HAP-1 (cell line): ENCODE measurements at regions not wholly inside any gene's neighbourhood (a gene's known extent, or its start where the extent isn't known, plus 50 kb on each side); places are given as distances from the start of the nearest gene placed in this dataset.
"Not testable (repeated sequence)": the region's sequence is repeated elsewhere in the genome, so short reads cannot be mapped to it uniquely, and the experiment has no call there.

ENCODE experiments used
- DNase-seq, 2 experiments: peaks; one replicate each; pipeline ENCODE4 v3.0.0-alpha.2; 2016 to 2020; ENCODE audit warnings: low spot score in 2 of 2
- H3K27me3 ChIP-seq: fragments of 250-450 bp; sonication (Bioruptor Pico); 2 replicates; pipeline ENCODE4 v1.5.1; 2020; ENCODE audit warnings: low read depth, mild to moderate bottlenecking, moderate library complexity
- H3K36me3 ChIP-seq: fragments of 250-450 bp; sonication (Bioruptor Pico); replicated peaks from 2 replicates; pipeline ENCODE4 v1.5.1; 2020; ENCODE audit warnings: mild to moderate bottlenecking
- H3K4me1 ChIP-seq: fragments of 250-450 bp; sonication (Bioruptor Pico); 2 replicates; pipeline ENCODE4 v1.5.1; 2020; ENCODE audit warnings: mild to moderate bottlenecking
- H3K4me3 ChIP-seq: fragments of 250-450 bp; sonication (Bioruptor Pico); 2 replicates; pipeline ENCODE4 v1.5.1; 2020; ENCODE audit warnings: mild to moderate bottlenecking, moderate library complexity
- H3K9me3 ChIP-seq: fragments of 250-450 bp; sonication (Bioruptor Pico); 2 replicates; pipeline ENCODE4 v1.5.1; 2020; ENCODE audit warnings: mild to moderate bottlenecking, moderate library complexity
- in situ Hi-C: fragments of 300-500 bp; cut with MboI; formaldehyde crosslinking; loops from 3 replicates; pipeline ENCODE4 v1.14.3; 2020; ENCODE audit warnings: low sequenced_read_pairs, inconsistent platforms, mixed read lengths

DNA sequence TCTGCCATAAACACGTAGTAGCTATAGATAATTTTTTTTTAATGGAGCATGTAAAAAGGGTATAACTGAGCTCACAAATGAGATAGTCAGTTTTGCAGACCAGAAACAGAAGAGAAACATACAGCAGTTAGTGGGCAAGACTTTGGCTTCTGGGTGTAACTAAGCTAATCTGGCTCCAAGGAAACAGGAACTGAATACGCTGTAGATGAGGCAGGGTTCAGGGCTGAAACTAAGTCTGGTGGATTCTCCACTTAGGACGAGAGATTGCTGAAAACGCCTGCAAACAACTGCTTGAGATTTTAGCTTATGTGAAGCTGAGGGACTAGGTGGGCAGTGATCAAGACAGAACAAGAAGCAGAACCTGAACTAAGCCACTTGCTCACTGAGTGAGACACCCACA is 91.7 kb downstream of the SMIM20 start:
- no peak for DNase-seq
- H3K4me1 ChIP-seq: no peaks in the 10 kb centered on the region
- H3K27me3 ChIP-seq: peaks cover 3% of the 10 kb centered on the region; the same call in 1 of the 2 replicates
- no peaks in the 10 kb centered on the region for H3K9me3 ChIP-seq
- no peak overlapping the region for H3K4me3 ChIP-seq
- no peaks in the 10 kb centered on the region for H3K36me3 ChIP-seq
- in situ Hi-C loops: no loop called here

DNA sequence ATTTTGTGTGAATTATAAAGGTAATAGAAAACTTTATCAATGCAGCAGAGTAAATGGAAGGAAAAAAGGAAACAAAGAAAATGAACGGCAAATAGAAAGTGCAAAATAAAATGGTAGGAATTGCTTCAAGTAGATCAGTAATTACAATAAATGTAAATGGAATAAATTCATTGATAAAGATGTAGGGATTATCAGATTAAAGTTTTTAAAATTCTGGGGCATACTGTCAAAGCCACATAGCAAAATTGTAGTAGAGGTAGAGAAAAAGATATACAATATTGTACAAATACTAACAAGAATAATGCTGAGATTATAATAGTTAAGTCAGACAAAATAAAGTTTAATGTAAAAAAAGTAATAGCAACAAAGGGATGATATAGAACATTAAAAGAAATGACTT is 94.7 kb downstream of the SMIM20 start:
- no peak overlapping the region for H3K4me3 ChIP-seq

DNA sequence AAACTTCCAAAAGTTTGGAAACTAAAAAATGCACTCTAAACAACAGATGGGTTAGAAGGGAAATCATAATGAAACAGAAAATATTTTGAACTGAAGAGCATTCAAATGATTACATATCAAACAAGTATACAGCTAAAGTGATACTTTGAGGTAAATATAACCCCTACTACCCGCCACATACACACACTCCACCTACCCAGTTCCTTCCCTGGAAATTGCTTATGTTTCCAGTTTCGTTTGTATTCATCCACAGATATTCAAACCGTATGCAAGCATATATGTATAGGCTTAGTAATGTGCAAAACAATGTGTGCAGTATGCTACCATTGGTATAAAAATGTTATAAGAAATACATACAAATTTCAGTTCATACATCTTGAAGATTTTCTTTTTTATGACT is 95.5 kb downstream of the SMIM20 start:
- Histone ChIP-seq H3K4me1 (no peaks in the 10 kb centered on the region), H3K27me3 (peaks cover 3% of the 10 kb centered on the region; the same call in 1 of the 2 replicates), H3K36me3 (no peaks in the 10 kb centered on the region), H3K9me3 (no peaks in the 10 kb centered on the region), H3K4me3 (no peak overlapping the region)
- no peak for DNase-seq
- in situ Hi-C loops: no loop called here

More for the DNA sequence above, 94.7 kb downstream of the SMIM20 start:
- H3K27me3 ChIP-seq: peaks cover 3% of the 10 kb centered on the region; the same call in 1 of the 2 replicates
- no peaks in the 10 kb centered on the region for H3K9me3 ChIP-seq
- H3K4me1 ChIP-seq: no peaks in the 10 kb centered on the region
- H3K36me3 ChIP-seq: no peaks in the 10 kb centered on the region
- in situ Hi-C loops: no loop called here
- no peak for DNase-seq

DNA sequence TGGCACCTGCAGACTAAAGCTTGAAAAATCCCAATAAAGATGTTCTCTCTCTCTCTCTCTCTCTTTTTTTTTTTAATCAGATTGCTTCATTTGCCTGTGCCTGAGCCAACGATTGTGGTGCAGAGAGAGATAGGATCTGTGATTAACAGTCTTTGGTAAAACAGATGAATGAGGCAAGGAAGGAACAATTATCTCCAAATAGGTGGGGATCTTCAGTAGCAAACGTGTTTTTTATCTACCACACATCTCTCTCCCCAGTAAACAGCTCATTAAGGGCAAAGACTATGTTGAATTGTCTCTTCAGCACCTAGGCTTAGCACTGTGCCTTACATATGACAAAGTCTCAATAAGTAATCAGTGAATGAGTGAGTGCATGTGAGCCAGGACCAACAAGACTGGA is 96.3 kb downstream of the SMIM20 start:
- H3K36me3 ChIP-seq: no peaks in the 10 kb centered on the region
- in situ Hi-C loops: no loop called here
- no peaks in the 10 kb centered on the region for H3K4me1 ChIP-seq
- no peak overlapping the region for H3K4me3 ChIP-seq
- peaks cover 3% of the 10 kb centered on the region; the same call in 1 of the 2 replicates for H3K27me3 ChIP-seq
- no peaks in the 10 kb centered on the region for H3K9me3 ChIP-seq
- no peak for DNase-seq

- H3K36me3 ChIP-seq: no peaks in the 10 kb centered on the region
- in situ Hi-C loops: no loop called here
- no peak overlapping the region for H3K4me3 ChIP-seq
- no peaks in the 10 kb centered on the region for H3K4me1 ChIP-seq
- no peaks in the 10 kb centered on the region for H3K9me3 ChIP-seq
- no peaks in the 10 kb centered on the region for H3K27me3 ChIP-seq
- no peak for DNase-seq
Observed at GRCh38 chr4:26013629-26014028, 99.6 kb downstream of the SMIM20 start.

- Histone ChIP-seq H3K27me3 (no peaks in the 10 kb centered on the region), H3K36me3 (no peaks in the 10 kb centered on the region), H3K4me1 (no peaks in the 10 kb centered on the region; the same call in 1 of the 2 replicates), H3K4me3 (no peak overlapping the region), H3K9me3 (no peaks in the 10 kb centered on the region)
- DNase-seq: no peak
- in situ Hi-C loops: no loop called here
Observed at GRCh38 chr4:26015133-26015651, 101.2 kb downstream of the SMIM20 start.

- no peak overlapping the region for H3K4me3 ChIP-seq
- no peak for DNase-seq
- H3K9me3 ChIP-seq: no peaks in the 10 kb centered on the region
- no peaks in the 10 kb centered on the region for H3K36me3 ChIP-seq
- in situ Hi-C loops: no loop called here
- no peaks in the 10 kb centered on the region for H3K27me3 ChIP-seq
- no peaks in the 10 kb centered on the region; the same call in 1 of the 2 replicates for H3K4me1 ChIP-seq
Observed at GRCh38 chr4:26015906-26016305, 101.9 kb downstream of the SMIM20 start.

GRCh38 chr4:26017531-26017930 is 103.5 kb downstream of the SMIM20 start:
- no peak overlapping the region for H3K4me3 ChIP-seq
- DNase-seq: no peak
- H3K9me3 ChIP-seq: no peaks in the 10 kb centered on the region
- in situ Hi-C loops: no loop called here
- no peaks in the 10 kb centered on the region for H3K36me3 ChIP-seq
- H3K27me3 ChIP-seq: no peaks in the 10 kb centered on the region
- no peaks in the 10 kb centered on the region; the same call in 1 of the 2 replicates for H3K4me1 ChIP-seq

GRCh38 chr4:26017961-26018700 is 104.1 kb downstream of the SMIM20 start:
- H3K4me3 ChIP-seq, in situ Hi-C loops, H3K36me3 ChIP-seq, H3K4me1 ChIP-seq, H3K9me3 ChIP-seq, H3K27me3 ChIP-seq, DNase-seq: not testable (repeated sequence)

- in situ Hi-C loops: no loop called here
Observed at GRCh38 chr4:26020083-26020668, 106.2 kb downstream of the SMIM20 start.

GRCh38 chr4:26020881-26021280 is 106.9 kb downstream of the SMIM20 start:
- Histone ChIP-seq H3K4me1 (no peaks in the 10 kb centered on the region; the same call in 1 of the 2 replicates), H3K4me3 (no peak overlapping the region), H3K36me3 (no peaks in the 10 kb centered on the region), H3K27me3 (no peaks in the 10 kb centered on the region), H3K9me3 (no peaks in the 10 kb centered on the region)
- in situ Hi-C loops: no loop called here
- no peak for DNase-seq

More at GRCh38 chr4:26020083-26020668, 106.2 kb downstream of the SMIM20 start:
- H3K4me3 ChIP-seq: no peak overlapping the region
- no peak for DNase-seq
- H3K9me3 ChIP-seq: no peaks in the 10 kb centered on the region
- no peaks in the 10 kb centered on the region; the same call in 1 of the 2 replicates for H3K4me1 ChIP-seq
- no peaks in the 10 kb centered on the region for H3K27me3 ChIP-seq
- no peaks in the 10 kb centered on the region for H3K36me3 ChIP-seq

DNA sequence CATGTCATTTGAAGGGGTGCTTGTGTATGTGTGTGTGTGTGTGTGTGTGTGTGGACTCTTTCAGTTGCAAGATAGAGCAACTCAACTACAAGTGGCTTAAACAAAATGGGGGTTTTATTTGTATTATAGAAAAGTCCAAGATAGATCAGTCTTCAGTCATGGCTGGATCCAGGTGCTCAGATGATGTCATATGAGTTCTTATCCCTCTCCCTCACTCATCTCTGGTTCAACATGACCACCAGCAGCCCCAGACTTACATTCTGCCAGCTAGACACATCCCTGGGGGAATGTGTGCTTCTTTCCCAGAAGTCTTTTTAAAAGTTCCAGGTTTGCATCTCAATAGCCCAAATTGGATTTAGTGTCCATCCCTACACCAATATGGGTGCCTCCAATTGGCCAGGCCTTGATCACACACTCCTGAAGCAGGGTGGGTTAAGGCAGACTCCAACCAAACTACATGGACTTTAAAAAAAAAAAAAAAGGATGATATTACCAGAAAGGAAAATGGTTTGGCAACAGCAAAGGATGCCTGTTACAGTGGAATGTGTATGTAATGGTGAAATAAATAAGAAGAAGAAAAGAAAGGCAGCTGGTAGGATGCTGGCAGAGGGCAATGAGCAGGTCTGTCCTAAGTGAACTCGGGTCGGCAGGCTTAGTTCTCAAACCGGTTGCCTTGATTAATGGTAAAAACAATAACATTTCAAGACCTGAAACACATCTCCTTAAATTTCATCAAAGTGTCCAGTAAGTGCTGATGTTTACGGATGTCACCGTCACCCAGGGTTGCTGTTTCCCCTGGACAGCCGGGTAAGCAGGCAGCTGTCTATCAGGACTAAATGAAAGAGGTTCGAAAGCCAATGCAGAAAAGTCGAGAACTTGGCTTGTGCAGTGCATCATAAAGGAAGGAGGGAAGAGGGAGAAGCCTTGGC is 107.7 kb downstream of the SMIM20 start:
- in situ Hi-C loops: no loop called here
- no peaks in the 10 kb centered on the region; the same call in 1 of the 2 replicates for H3K4me1 ChIP-seq
- H3K9me3 ChIP-seq: no peaks in the 10 kb centered on the region
- DNase-seq: no peak
- H3K36me3 ChIP-seq: no peaks in the 10 kb centered on the region
- H3K4me3 ChIP-seq: no peak overlapping the region
- no peaks in the 10 kb centered on the region for H3K27me3 ChIP-seq

- in situ Hi-C loops: no loop called here
- Histone ChIP-seq H3K4me3 (no peak overlapping the region), H3K4me1 (no peaks in the 10 kb centered on the region; the same call in 1 of the 2 replicates), H3K9me3 (no peaks in the 10 kb centered on the region), H3K36me3 (no peaks in the 10 kb centered on the region), H3K27me3 (no peaks in the 10 kb centered on the region)
- DNase-seq: no peak
Observed at GRCh38 chr4:26022346-26023202, 108.6 kb downstream of the SMIM20 start.
